Esophagus muscularis mucosa (tissue), 4 donors: ENCODE measurements at regions not wholly inside any gene's neighbourhood (a gene's known extent, or its start where the extent isn't known, plus 50 kb on each side); places are given as distances from the start of the nearest gene placed in this dataset.

Experiments used
- CTCF ChIP-seq, 3 experiments: fragments of 200-600 bp in 2 of 3; fragments of 450-650 bp in 1 of 3; sonication (generic) in 2 of 3; IDR thresholded peaks; one replicate each; pipeline ENCODE4 v1.5.1; 2017 to 2019; ENCODE audit warnings: antibody characterized with exemption in 3 of 3, mild to moderate bottlenecking in 2 of 3, moderate library complexity in 1 of 3
- EP300 ChIP-seq: sonication (generic); formaldehyde crosslinking; IDR thresholded peaks from one replicate; pipeline ENCODE4 v1.6.1; 2017; ENCODE audit warnings: antibody characterized with exemption
- POLR2A ChIP-seq: fragments of 450-650 bp; IDR thresholded peaks from one replicate; pipeline ENCODE4 v1.6.1; 2017; ENCODE audit warnings: antibody characterized with exemption, moderate library complexity, mild to moderate bottlenecking, low read depth
- POLR2AphosphoS5 ChIP-seq, 2 donors: sonication (generic); formaldehyde crosslinking; IDR thresholded peaks; one replicate each; pipeline ENCODE4 v1.6.1; 2017; ENCODE audit warnings: antibody characterized with exemption in 2 of 2

GRCh38 chrX:9191392-9191791 lies 157.5 kb upstream of the FAM9B start:
- TF ChIP-seq CTCF (IDR thresholded peaks at IDR 0.05): no peak
- no peak for TF ChIP-seq POLR2AphosphoS5 (IDR thresholded peaks at IDR 0.05)
- TF ChIP-seq EP300: no peak
- TF ChIP-seq POLR2A: no peak
